ENCODE measurements at regions not wholly inside any gene's neighbourhood (a gene's known extent, or its start where the extent isn't known, plus 50 kb on each side); places are given as distances from the start of the nearest gene placed in this dataset.

- no peak for TF ChIP-seq EZH2 (IDR thresholded peaks at IDR 0.05; ENCODE audit: low read length, missing control alignments)
- no peak overlapping the region for H3K4me3 ChIP-seq (replicated peaks in 1 of 4; ENCODE audit: control extremely low read depth in 1 of 4, insufficient read depth in 1 of 4, low read depth in 3 of 4, low read length in 4 of 4)
These were observed 369.5 kb downstream of the GBA3 start for GRCh38 chr4:23062188-23062587.

GRCh38 chr4:23061431-23061830 is 368.7 kb downstream of the GBA3 start:
- no peak overlapping the region for H2AFZ ChIP-seq (ENCODE audit: low read length)
- H3K27ac ChIP-seq (ENCODE audit: insufficient read depth, low read length), result no peak overlapping the region
- no peaks in the 10 kb centered on the region for H3K4me1 ChIP-seq (ENCODE audit: control insufficient read depth, extremely low read depth, insufficient read depth, low read length)
- no peak for DNase-seq (ENCODE audit: low read depth in 2 of 2)
- no peaks in the 10 kb centered on the region for H3K36me3 ChIP-seq (ENCODE audit: control insufficient read depth, insufficient read depth, low read length)
- H4K20me1 ChIP-seq (ENCODE audit: control insufficient read depth, extremely low read depth, insufficient read depth, low read length), result no peaks in the 10 kb centered on the region
- H3K9ac ChIP-seq (ENCODE audit: insufficient read depth, low read length), result no peak overlapping the region
- no peak overlapping the region for H3K4me3 ChIP-seq (replicated peaks in 1 of 4; ENCODE audit: control extremely low read depth in 1 of 4, insufficient read depth in 1 of 4, low read depth in 3 of 4, low read length in 4 of 4)
- TF ChIP-seq EZH2 (IDR thresholded peaks at IDR 0.05; ENCODE audit: low read length, missing control alignments), result no peak
- no peak for TF ChIP-seq CTCF (conservative IDR thresholded peaks at IDR 0.05 in 1 of 2, IDR thresholded peaks at IDR 0.05 in 1 of 2; ENCODE audit: low read depth in 1 of 2, low read length in 2 of 2)
- no peaks in the 10 kb centered on the region for H3K79me2 ChIP-seq (ENCODE audit: control insufficient read depth, insufficient read depth, low read length)
- no peak overlapping the region for H3K4me2 ChIP-seq (ENCODE audit: extremely low read depth, insufficient read depth, low read length)
- no peaks in the 10 kb centered on the region for H3K9me3 ChIP-seq (ENCODE audit: control insufficient read depth, insufficient read depth, low read depth, low read length)
- H3K27me3 ChIP-seq (ENCODE audit: control insufficient read depth, insufficient read depth, low read length), result no peaks in the 10 kb centered on the region

More at GRCh38 chr4:23062188-23062587, 369.5 kb downstream of the GBA3 start:
- no peaks in the 10 kb centered on the region for H4K20me1 ChIP-seq (ENCODE audit: control insufficient read depth, extremely low read depth, insufficient read depth, low read length)
- no peaks in the 10 kb centered on the region for H3K79me2 ChIP-seq (ENCODE audit: control insufficient read depth, insufficient read depth, low read length)
- H3K9ac ChIP-seq (ENCODE audit: insufficient read depth, low read length), result no peak overlapping the region
- no peaks in the 10 kb centered on the region for H3K36me3 ChIP-seq (ENCODE audit: control insufficient read depth, insufficient read depth, low read length)
- H3K27ac ChIP-seq (ENCODE audit: insufficient read depth, low read length), result no peak overlapping the region
- no peak overlapping the region for H3K4me2 ChIP-seq (ENCODE audit: extremely low read depth, insufficient read depth, low read length)
- H3K9me3 ChIP-seq (ENCODE audit: control insufficient read depth, insufficient read depth, low read depth, low read length), result no peaks in the 10 kb centered on the region
- H3K27me3 ChIP-seq (ENCODE audit: control insufficient read depth, insufficient read depth, low read length), result no peaks in the 10 kb centered on the region
- H3K4me1 ChIP-seq (ENCODE audit: control insufficient read depth, extremely low read depth, insufficient read depth, low read length), result no peaks in the 10 kb centered on the region
- no peak overlapping the region for H2AFZ ChIP-seq (ENCODE audit: low read length)
- DNase-seq (ENCODE audit: low read depth in 2 of 2), result no peak

GRCh38 chr4:23060776-23061175 is 368.0 kb downstream of the GBA3 start:
- no peaks in the 10 kb centered on the region for H3K79me2 ChIP-seq (ENCODE audit: control insufficient read depth, insufficient read depth, low read length)
- H2AFZ ChIP-seq (ENCODE audit: low read length), result no peak overlapping the region
- no peak overlapping the region for H3K4me3 ChIP-seq (replicated peaks in 1 of 4; ENCODE audit: control extremely low read depth in 1 of 4, insufficient read depth in 1 of 4, low read depth in 3 of 4, low read length in 4 of 4)
- no peaks in the 10 kb centered on the region for H3K4me1 ChIP-seq (ENCODE audit: control insufficient read depth, extremely low read depth, insufficient read depth, low read length)
- no peaks in the 10 kb centered on the region for H4K20me1 ChIP-seq (ENCODE audit: control insufficient read depth, extremely low read depth, insufficient read depth, low read length)
- no peaks in the 10 kb centered on the region for H3K27me3 ChIP-seq (ENCODE audit: control insufficient read depth, insufficient read depth, low read length)
- DNase-seq (ENCODE audit: low read depth in 2 of 2), result peak; percentile 23 to 59
- no peak overlapping the region for H3K4me2 ChIP-seq (ENCODE audit: extremely low read depth, insufficient read depth, low read length)
- no peaks in the 10 kb centered on the region for H3K36me3 ChIP-seq (ENCODE audit: control insufficient read depth, insufficient read depth, low read length)
- H3K9ac ChIP-seq (ENCODE audit: insufficient read depth, low read length), result no peak overlapping the region
- no peak overlapping the region for H3K27ac ChIP-seq (ENCODE audit: insufficient read depth, low read length)
- TF ChIP-seq CTCF (conservative IDR thresholded peaks at IDR 0.05 in 1 of 2, IDR thresholded peaks at IDR 0.05 in 1 of 2; ENCODE audit: low read depth in 1 of 2, low read length in 2 of 2) (no peak), EZH2 (IDR thresholded peaks at IDR 0.05; ENCODE audit: low read length, missing control alignments) (no peak)
- H3K9me3 ChIP-seq (ENCODE audit: control insufficient read depth, insufficient read depth, low read depth, low read length), result no peaks in the 10 kb centered on the region

Measured in fibroblast of lung (primary cell).